OCI-LY3 (cell line): ENCODE measurements at regions not wholly inside any gene's neighbourhood (a gene's known extent, or its start where the extent isn't known, plus 50 kb on each side); places are given as distances from the start of the nearest gene placed in this dataset.

Source experiments
- H2AFZ ChIP-seq: fragments of 200-600, 300-600 bp; shearing (Covaris generic); 2 replicates; pipeline ENCODE4 v1.6.0; 2014; ENCODE audit warnings: antibody characterized with exemption, low read depth, low read length
- H3K27ac ChIP-seq: fragments of 200-600, 300-600 bp; sonication (generic); 2 replicates; pipeline ENCODE4 v1.5.1; 2014; ENCODE audit warnings: mild to moderate bottlenecking, low read length, moderate library complexity, mixed read lengths
- H3K27me3 ChIP-seq: fragments of 200-600, 300-600 bp; sonication (generic); 2 replicates; pipeline ENCODE4 v1.6.1; 2014; ENCODE audit warnings: low read depth, low read length, mixed read lengths
- H3K36me3 ChIP-seq: fragments of 200-600, 300-600 bp; sonication (generic); replicated peaks from 2 replicates; pipeline ENCODE3; 2014; ENCODE audit warnings: low read depth, low read length, mixed read lengths
- H3K4me1 ChIP-seq: fragments of 300-600, 200-600 bp; sonication (generic); 2 replicates; pipeline ENCODE4 v1.6.1; 2014; ENCODE audit warnings: low read length, mixed read lengths
- H3K4me2 ChIP-seq: fragments of 200-600, 300-600 bp; sonication (generic); 2 replicates; pipeline ENCODE4 v1.6.1; 2014; ENCODE audit warnings: low read length, mixed read lengths
- H3K4me3 ChIP-seq: fragments of 300-600, 200-600 bp; sonication (generic); 2 replicates; pipeline ENCODE4 v1.5.1; 2014; ENCODE audit warnings: antibody characterized with exemption, mild to moderate bottlenecking, low read length, moderate library complexity
- H3K79me2 ChIP-seq: fragments of 300-600, 200-600 bp; shearing (Covaris generic); 2 replicates; pipeline ENCODE4 v1.6.1; 2014; ENCODE audit warnings: mild to moderate bottlenecking, low read length, mixed read lengths
- H3K9ac ChIP-seq: fragments of 300-600, 200-600 bp; shearing (Covaris generic); 2 replicates; pipeline ENCODE4 v1.6.0; 2014; ENCODE audit warnings: mild to moderate bottlenecking, low read length, moderate library complexity
- H3K9me3 ChIP-seq: fragments of 200-600, 300-600 bp; shearing (Covaris generic); 2 replicates; pipeline ENCODE4 v1.6.1; 2014; ENCODE audit warnings: low read length, mixed read lengths; ENCODE audit not compliant: insufficient read depth
- H4K20me1 ChIP-seq: fragments of 200-600, 300-600 bp; sonication (generic); 2 replicates; pipeline ENCODE4 v1.6.1; 2016; ENCODE audit warnings: low read length, mixed read lengths; ENCODE audit not compliant: insufficient read depth
- CTCF ChIP-seq: fragments of 200-600, 300-600 bp; sonication (generic); IDR thresholded peaks from 2 replicates; pipeline ENCODE4 v1.5.1; 2014; ENCODE audit warnings: antibody characterized with exemption, low read length, low read depth
- EZH2phosphoT487 ChIP-seq: fragments of 200-600 bp; shearing (Covaris generic); IDR thresholded peaks from 2 replicates; pipeline ENCODE4 v1.6.1; 2018; ENCODE audit warnings: antibody characterized with exemption, mixed run types, low read depth

GRCh38 chr10:5587151-5588079, 62.7 kb downstream of the CALML3 start:
- Histone ChIP-seq H3K4me3 (no peak overlapping the region), H3K79me2 (no peaks in the 10 kb centered on the region), H3K4me2 (no peak overlapping the region), H3K9me3 (no peaks in the 10 kb centered on the region), H4K20me1 (0 out of 2 replicates have a peak, but pooled peaks cover 1% of the 10 kb centered on the region), H3K36me3 (no peaks in the 10 kb centered on the region), H3K27ac (no peak overlapping the region), H3K4me1 (peaks cover 60% of the 10 kb centered on the region), H3K9ac (no peak overlapping the region), H3K27me3 (peaks cover 37% of the 10 kb centered on the region), H2AFZ (no peak overlapping the region)
- TF ChIP-seq CTCF, result no peak
- TF ChIP-seq EZH2phosphoT487, result no peak

- Histone ChIP-seq H3K9ac (no peak overlapping the region), H3K27me3 (peaks cover 37% of the 10 kb centered on the region), H3K4me1 (peaks cover 53% of the 10 kb centered on the region), H3K4me3 (no peak overlapping the region), H3K4me2 (no peak overlapping the region), H3K27ac (no peak overlapping the region), H3K9me3 (no peaks in the 10 kb centered on the region), H2AFZ (no peak overlapping the region), H3K79me2 (no peaks in the 10 kb centered on the region), H3K36me3 (no peaks in the 10 kb centered on the region), H4K20me1 (no peaks in the 10 kb centered on the region)
- TF ChIP-seq CTCF (no peak), EZH2phosphoT487 (no peak)
Observed at GRCh38 chr10:5588080-5588453, 63.3 kb downstream of the CALML3 start.

- H3K27ac ChIP-seq, result no peak overlapping the region
- peaks cover 48% of the 10 kb centered on the region for H3K4me1 ChIP-seq
- no peaks in the 10 kb centered on the region for H3K79me2 ChIP-seq
- H3K36me3 ChIP-seq, result no peaks in the 10 kb centered on the region
- H3K9ac ChIP-seq, result no peak overlapping the region
- H3K9me3 ChIP-seq, result no peaks in the 10 kb centered on the region
- no peak overlapping the region for H3K4me3 ChIP-seq
- H2AFZ ChIP-seq, result no peak overlapping the region
- H3K27me3 ChIP-seq, result peaks cover 34% of the 10 kb centered on the region
- H4K20me1 ChIP-seq, result no peaks in the 10 kb centered on the region
- TF ChIP-seq EZH2phosphoT487, result no peak
- TF ChIP-seq CTCF, result no peak
- H3K4me2 ChIP-seq, result peak overlapping the region; percentile 52
Observed at GRCh38 chr10:5588603-5589002, 63.8 kb downstream of the CALML3 start.
